CD4-positive, alpha-beta T cell (primary cell): ENCODE measurements at regions not wholly inside any gene's neighbourhood (a gene's known extent, or its start where the extent isn't known, plus 50 kb on each side); places are given as distances from the start of the nearest gene placed in this dataset.

Experiments used
- ATAC-seq: fragments of 200-7000 bp; cut with Tn5 transposase; one replicate; pipeline ENCODE4 v1.10.0; 2022; ENCODE audit warnings: mild to moderate bottlenecking; ENCODE audit not compliant: poor library complexity
- CTCF ChIA-PET: fragments of 350-600 bp; sonication (Branson Sonifier 250); formaldehyde crosslinking; loops from one replicate; lab custom pipeline; 2021; ENCODE audit warnings: antibody characterized with exemption, inconsistent platforms; lab: Charles Lee
- POLR2A ChIA-PET: fragments of 350-600 bp; sonication (Branson Sonifier 250); formaldehyde crosslinking; loops from one replicate; lab custom pipeline; 2021; ENCODE audit warnings: antibody characterized with exemption, inconsistent platforms; lab: Charles Lee
- DNase-seq, 14 experiments: peaks; one replicate each; pipeline ENCODE4 v3.0.0-alpha.2; 2013 to 2020; ENCODE audit warnings: mixed read lengths in 2 of 14
- H3K27ac ChIP-seq, 2 donors: one replicate each; pipeline versions ENCODE4 v1.5.1 to v1.7.0; 2013; ENCODE audit warnings: low read length in 2 of 2, low read depth in 1 of 2, mild to moderate bottlenecking in 1 of 2
- H3K27me3 ChIP-seq, 2 experiments: 1 replicate in 1 of 2; 2 replicates in 1 of 2; pipeline versions ENCODE4 v1.6.1 to v1.7.0; 2013; ENCODE audit warnings: low read length in 2 of 2, control low read depth in 1 of 2, mild to moderate bottlenecking in 1 of 2, moderate library complexity in 1 of 2; ENCODE audit not compliant: insufficient read depth in 2 of 2, control insufficient read depth in 1 of 2
- H3K36me3 ChIP-seq: one replicate; pipeline ENCODE4 v1.6.1; 2013; ENCODE audit warnings: low read length, control low read depth; ENCODE audit not compliant: insufficient read depth
- H3K4me1 ChIP-seq: one replicate; pipeline ENCODE4 v1.6.1; 2013; ENCODE audit warnings: low read length, control low read depth; ENCODE audit not compliant: insufficient read depth
- H3K4me3 ChIP-seq: one replicate; pipeline ENCODE4 v1.5.1; 2013; ENCODE audit warnings: mild to moderate bottlenecking, low read length, moderate library complexity
- H3K9me3 ChIP-seq, 2 experiments: 1 replicate in 1 of 2; 2 replicates in 1 of 2; pipeline versions ENCODE4 v1.6.1 to v1.7.0; 2013; ENCODE audit warnings: low read length in 2 of 2, mild to moderate bottlenecking in 2 of 2, control low read depth in 1 of 2, moderate library complexity in 1 of 2; ENCODE audit not compliant: control insufficient read depth in 1 of 2, insufficient read depth in 1 of 2
- H3K27ac Mint-ChIP-seq: one replicate; pipeline ENCODE4 v1.8.0; 2020; ENCODE audit warnings: mixed read lengths
- H3K27me3 Mint-ChIP-seq: one replicate; pipeline ENCODE4 v1.8.0; 2021; ENCODE audit warnings: mixed read lengths
- H3K36me3 Mint-ChIP-seq: one replicate; pipeline ENCODE4 v1.8.0; 2021; ENCODE audit warnings: low read depth, mixed read lengths
- H3K4me1 Mint-ChIP-seq: one replicate; pipeline ENCODE4 v1.8.0; 2021; ENCODE audit warnings: low read depth, mixed read lengths
- H3K4me3 Mint-ChIP-seq: one replicate; pipeline ENCODE4 v1.8.0; 2020; ENCODE audit warnings: mild to moderate bottlenecking, mixed read lengths
- H3K9me3 Mint-ChIP-seq: one replicate; pipeline ENCODE4 v1.8.0; 2020; ENCODE audit warnings: mixed read lengths
- CTCF ChIP-seq: fragments of 200-600 bp; IDR thresholded peaks from one replicate; pipeline ENCODE4 v1.8.0; 2022; ENCODE audit warnings: antibody characterized with exemption, mild to moderate bottlenecking
- intact Hi-C, 2 experiments: fragments of 100-400 bp; cut with DNase I in 1 of 2; cut with micrococcal nuclease in 1 of 2; formaldehyde crosslinking; loops; one replicate each; pipeline versions ENCODE4 v1.15.1 to v1.9.0; 2023 to 2025; cut with DNase I, micrococcal nuclease

GRCh38 chr11:33638608-33639007 is 62.0 kb downstream of the C11orf91 start:
- Mint-ChIP-seq H3K4me1 (no peaks in the 10 kb centered on the region), H3K27ac (no peak overlapping the region), H3K27me3 (peaks cover 40% of the 10 kb centered on the region), H3K9me3 (no peaks in the 10 kb centered on the region), H3K36me3 (no peaks in the 10 kb centered on the region), H3K4me3 (no peak overlapping the region)
- Histone ChIP-seq H3K27me3 (peaks cover 0 to 23% of the 10 kb centered on the region in 2 experiments), H3K9me3 (no peaks in the 10 kb centered on the region), H3K36me3 (no peaks in the 10 kb centered on the region), H3K4me3 (no peak overlapping the region), H3K4me1 (no peaks in the 10 kb centered on the region), H3K27ac (no peak overlapping the region)
- POLR2A ChIA-PET = no interaction called here
- no peak for DNase-seq
- CTCF ChIA-PET = no interaction called here
- ATAC-seq = no peak
- intact Hi-C loops = no loop called here
- TF ChIP-seq CTCF = no peak

GRCh38 chr11:33636104-33636503 is 64.5 kb downstream of the C11orf91 start:
- Histone ChIP-seq H3K27ac (no peak overlapping the region), H3K4me1 (no peaks in the 10 kb centered on the region), H3K36me3 (no peaks in the 10 kb centered on the region), H3K4me3 (no peak overlapping the region), H3K27me3 (peaks cover 0 to 14% of the 10 kb centered on the region in 2 experiments), H3K9me3 (peaks cover 0 to 2% of the 10 kb centered on the region in 2 experiments)
- Mint-ChIP-seq H3K27ac (no peak overlapping the region), H3K4me3 (no peak overlapping the region), H3K4me1 (no peaks in the 10 kb centered on the region), H3K36me3 (no peaks in the 10 kb centered on the region), H3K9me3 (no peaks in the 10 kb centered on the region), H3K27me3 (peaks cover 45% of the 10 kb centered on the region)
- DNase-seq (peak in 2 of 14 experiments; percentile 4 to 22), ATAC-seq (no peak)
- POLR2A ChIA-PET = no interaction called here
- intact Hi-C loops = no loop called here
- TF ChIP-seq CTCF = no peak
- CTCF ChIA-PET = no interaction called here

- intact Hi-C loops = no loop called here
- Mint-ChIP-seq H3K4me3 (no peak overlapping the region), H3K36me3 (no peaks in the 10 kb centered on the region), H3K27me3 (peaks cover 46% of the 10 kb centered on the region), H3K4me1 (no peaks in the 10 kb centered on the region), H3K9me3 (no peaks in the 10 kb centered on the region), H3K27ac (no peak overlapping the region)
- peaks cover 0 to 7% of the 10 kb centered on the region in 2 experiments for H3K27me3 ChIP-seq
- no peaks in the 10 kb centered on the region for H3K36me3 ChIP-seq
- H3K27ac ChIP-seq = no peak overlapping the region
- ATAC-seq (no peak), DNase-seq (no peak)
- no peaks in the 10 kb centered on the region for H3K4me1 ChIP-seq
- ChIA-PET POLR2A (no interaction called here), CTCF (no interaction called here)
- H3K9me3 ChIP-seq = peaks cover 0 to 9% of the 10 kb centered on the region in 2 experiments
- TF ChIP-seq CTCF = no peak
- no peak overlapping the region for H3K4me3 ChIP-seq
These were observed 65.5 kb downstream of the C11orf91 start for GRCh38 chr11:33635161-33635560.
